Testis (tissue), 2 donors: ENCODE measurements at regions not wholly inside any gene's neighbourhood (a gene's known extent, or its start where the extent isn't known, plus 50 kb on each side); places are given as distances from the start of the nearest gene placed in this dataset.
"Not testable (repeated sequence)": the region's sequence is repeated elsewhere in the genome, so short reads cannot be mapped to it uniquely, and the experiment has no call there.

Source experiments
- DNase-seq: peaks from one replicate; pipeline ENCODE4 v3.0.0-alpha.2; 2019
- H3K27ac ChIP-seq, 2 donors: fragments of 200-600 bp; sonication (generic); one replicate each; pipeline ENCODE4 v1.5.1; 2019
- H3K27me3 ChIP-seq: fragments of 200-600 bp; sonication (generic); one replicate; pipeline ENCODE4 v1.5.1; 2019
- H3K36me3 ChIP-seq: fragments of 200-600 bp; sonication (generic); one replicate; pipeline ENCODE4 v1.5.1; 2017; ENCODE audit warnings: low read depth; ENCODE audit errors: missing control alignments
- H3K4me1 ChIP-seq: fragments of 200-600 bp; sonication (generic); one replicate; pipeline ENCODE4 v1.5.1; 2019
- H3K4me3 ChIP-seq, 2 donors: fragments of 200-600 bp; sonication (generic); one replicate each; pipeline ENCODE4 v1.5.1; 2017 to 2019
- H3K9me3 ChIP-seq: fragments of 200-600 bp; sonication (generic); one replicate; pipeline ENCODE4 v1.5.1; 2017
- CTCF ChIP-seq, 3 experiments: fragments of 450-650 bp in 2 of 3; fragments of 200-600 bp in 1 of 3; sonication (generic) in 1 of 3; IDR thresholded peaks; one replicate each; pipeline ENCODE4 v1.5.1; 2016 to 2019; ENCODE audit warnings: antibody characterized with exemption in 3 of 3, mild to moderate bottlenecking in 2 of 3, moderate library complexity in 1 of 3
- POLR2A ChIP-seq: fragments of 450-650 bp; IDR thresholded peaks from one replicate; pipeline ENCODE4 v1.6.1; 2017; ENCODE audit warnings: antibody characterized with exemption, mild to moderate bottlenecking, moderate library complexity
- WGBS, 2 donors: methylation state at CpG; one replicate each; pipeline ENCODE4 v1.1.5; 2018; 5-methylcytosine and 5-hydroxymethylcytosine counted together
- intact Hi-C: fragments of 100-400 bp; cut with DNase I; formaldehyde crosslinking; loops from one replicate; pipeline ENCODE4 v1.15.1; 2023; ENCODE audit warnings: low total_unique reads

GRCh38 chr5:12147513-12147912 is 243.3 kb upstream of the CTNND2 start:
- intact Hi-C loops: no loop called here

GRCh38 chr5:12141496-12141895 is 237.2 kb upstream of the CTNND2 start:
- H3K36me3 ChIP-seq: no peaks in the 10 kb centered on the region
- no peak for TF ChIP-seq CTCF (IDR thresholded peaks at IDR 0.05)
- no peaks in the 10 kb centered on the region for H3K9me3 ChIP-seq
- DNase-seq: no peak
- no peak overlapping the region for H3K4me3 ChIP-seq
- H3K27ac ChIP-seq: no peak overlapping the region
- no peaks in the 10 kb centered on the region for H3K4me1 ChIP-seq
- intact Hi-C loops: no loop called here
- WGBS, 2 donors: 78 to 79% methylated on average over 2 of the region's 2 CpGs
- no peaks in the 10 kb centered on the region for H3K27me3 ChIP-seq

More at GRCh38 chr5:12147513-12147912, 243.3 kb upstream of the CTNND2 start:
- H3K9me3 ChIP-seq: no peaks in the 10 kb centered on the region
- TF ChIP-seq CTCF (IDR thresholded peaks at IDR 0.05) (no peak), POLR2A (no peak)
- H3K4me3 ChIP-seq: no peak overlapping the region
- H3K27me3 ChIP-seq: no peaks in the 10 kb centered on the region
- H3K4me1 ChIP-seq: no peaks in the 10 kb centered on the region
- H3K27ac ChIP-seq: no peak overlapping the region
- DNase-seq: no peak
- no peaks in the 10 kb centered on the region for H3K36me3 ChIP-seq

DNA sequence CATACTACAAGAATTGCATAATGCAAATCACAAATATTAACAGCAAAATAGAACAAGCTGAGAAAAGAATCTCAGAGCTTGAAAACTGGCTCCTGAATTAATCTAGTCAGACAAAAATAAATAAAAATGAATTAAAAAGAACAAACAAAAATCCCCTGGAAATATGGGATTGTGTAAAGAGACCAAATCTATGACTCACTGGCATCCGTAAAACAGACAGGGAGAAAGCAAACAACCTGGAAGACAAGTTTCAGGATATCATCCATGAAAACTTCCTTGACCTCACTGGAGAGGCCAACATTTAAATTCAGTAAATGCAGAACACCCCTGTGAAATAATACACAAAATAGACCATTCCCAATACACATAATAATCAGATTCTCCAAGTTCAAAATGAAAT is 229.3 kb upstream of the CTNND2 start:
- no peak for DNase-seq
- Histone ChIP-seq H3K36me3 (no peaks in the 10 kb centered on the region), H3K4me3 (no peak overlapping the region), H3K27me3 (no peaks in the 10 kb centered on the region), H3K9me3 (no peaks in the 10 kb centered on the region), H3K27ac (no peak overlapping the region), H3K4me1 (no peaks in the 10 kb centered on the region)
- intact Hi-C loops: no loop called here
- 47 to 92% methylated on average over 1 of the region's 1 CpG for WGBS, 2 donors
- TF ChIP-seq CTCF (IDR thresholded peaks at IDR 0.05) (no peak), POLR2A (no peak)

GRCh38 chr5:12131020-12131419 is 226.8 kb upstream of the CTNND2 start:
- intact Hi-C loops, H3K27ac ChIP-seq, H3K27me3 ChIP-seq, DNase-seq, H3K4me3 ChIP-seq, H3K36me3 ChIP-seq, H3K4me1 ChIP-seq, H3K9me3 ChIP-seq: not testable (repeated sequence)
- WGBS, 2 donors: 89 to 94% methylated on average over 2 of the region's 2 CpGs

DNA sequence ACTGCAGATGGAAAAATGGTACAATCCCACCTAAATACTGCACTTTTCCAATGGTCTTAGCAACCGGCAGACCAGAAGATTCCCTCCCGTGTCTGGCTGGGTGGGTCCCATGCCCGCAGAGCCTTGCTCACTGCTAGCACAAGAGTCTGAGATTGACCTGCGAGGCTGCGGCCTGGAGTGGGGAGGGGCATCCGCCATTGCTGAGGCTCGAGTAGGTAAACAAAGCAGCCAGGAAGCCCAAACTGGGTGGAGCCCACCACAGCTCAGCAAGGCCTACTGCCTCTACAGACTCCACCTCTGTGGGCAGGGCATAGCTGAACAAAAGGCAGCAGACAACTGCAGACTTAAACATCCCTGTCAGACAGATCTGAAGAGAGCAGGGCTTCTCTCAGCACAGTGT is 221.6 kb upstream of the CTNND2 start:
- DNase-seq: no peak
- H3K36me3 ChIP-seq: no peaks in the 10 kb centered on the region
- H3K4me1 ChIP-seq: no peaks in the 10 kb centered on the region
- intact Hi-C loops: no loop called here
- H3K4me3 ChIP-seq: no peak overlapping the region
- TF ChIP-seq POLR2A: no peak
- no peak for TF ChIP-seq CTCF (IDR thresholded peaks at IDR 0.05)
- H3K27ac ChIP-seq: no peak overlapping the region
- no peaks in the 10 kb centered on the region for H3K27me3 ChIP-seq
- no peaks in the 10 kb centered on the region for H3K9me3 ChIP-seq
- WGBS, 2 donors: 84 to 90% methylated on average over 5 to 7 of the region's 7 CpGs
